ENCODE measurements at regions not wholly inside any gene's neighbourhood (a gene's known extent, or its start where the extent isn't known, plus 50 kb on each side); places are given as distances from the start of the nearest gene placed in this dataset.

GRCh38 chr4:35252866-35253265 lies 991.4 kb downstream of the ARAP2 start:
- ChIA-PET CTCF (no interaction called here), POLR2A (no interaction called here)
- ATAC-seq (ENCODE audit: poor library complexity) (no peak), DNase-seq (no peak)
- TF ChIP-seq CTCF (IDR thresholded peaks at IDR 0.05): no peak
- Mint-ChIP-seq H3K36me3 (ENCODE audit: low read depth) (no peaks in the 10 kb centered on the region), H3K4me1 (ENCODE audit: low read depth) (no peaks in the 10 kb centered on the region), H3K4me3 (no peak overlapping the region), H3K27me3 (no peaks in the 10 kb centered on the region), H3K9me3 (no peaks in the 10 kb centered on the region), H3K27ac (no peak overlapping the region)
- H3K9me3 ChIP-seq (ENCODE audit: control insufficient read depth in 1 of 2, insufficient read depth in 1 of 2, low read length in 2 of 2): peaks cover 0 to 1% of the 10 kb centered on the region in 2 experiments
- H3K36me3 ChIP-seq (ENCODE audit: insufficient read depth, low read length): no peaks in the 10 kb centered on the region
- intact Hi-C loops (cut with DNase I, micrococcal nuclease): no loop called here
- no peaks in the 10 kb centered on the region for H3K27me3 ChIP-seq (ENCODE audit: control insufficient read depth in 1 of 2, insufficient read depth in 2 of 2, low read length in 2 of 2)
- H3K4me3 ChIP-seq (ENCODE audit: low read length): no peak overlapping the region
- H3K4me1 ChIP-seq (ENCODE audit: insufficient read depth, low read length): no peaks in the 10 kb centered on the region
- no peak overlapping the region for H3K27ac ChIP-seq (ENCODE audit: low read depth in 1 of 2, low read length in 2 of 2)

GRCh38 chr4:35253331-35253730 lies 991.0 kb downstream of the ARAP2 start:
- Histone ChIP-seq H3K27ac (ENCODE audit: low read depth in 1 of 2, low read length in 2 of 2) (no peak overlapping the region), H3K4me1 (ENCODE audit: insufficient read depth, low read length) (no peaks in the 10 kb centered on the region), H3K9me3 (ENCODE audit: control insufficient read depth in 1 of 2, insufficient read depth in 1 of 2, low read length in 2 of 2) (peaks cover 0 to 6% of the 10 kb centered on the region in 2 experiments), H3K4me3 (ENCODE audit: low read length) (no peak overlapping the region), H3K36me3 (ENCODE audit: insufficient read depth, low read length) (no peaks in the 10 kb centered on the region), H3K27me3 (ENCODE audit: control insufficient read depth in 1 of 2, insufficient read depth in 2 of 2, low read length in 2 of 2) (no peaks in the 10 kb centered on the region)
- CTCF ChIA-PET: no interaction called here
- Mint-ChIP-seq H3K27me3 (no peaks in the 10 kb centered on the region), H3K4me3 (no peak overlapping the region), H3K27ac (no peak overlapping the region), H3K36me3 (ENCODE audit: low read depth) (no peaks in the 10 kb centered on the region), H3K9me3 (no peaks in the 10 kb centered on the region), H3K4me1 (ENCODE audit: low read depth) (no peaks in the 10 kb centered on the region)
- POLR2A ChIA-PET: no interaction called here
- no peak for TF ChIP-seq CTCF (IDR thresholded peaks at IDR 0.05)
- intact Hi-C loops (cut with DNase I, micrococcal nuclease): no loop called here
- no peak for ATAC-seq (ENCODE audit: poor library complexity)
- DNase-seq: no peak

GRCh38 chr4:35286434-35286833 lies 957.9 kb downstream of the ARAP2 start:
- H3K27ac ChIP-seq (ENCODE audit: low read depth in 1 of 2, low read length in 2 of 2): no peak overlapping the region
- Mint-ChIP-seq H3K27me3 (no peaks in the 10 kb centered on the region), H3K27ac (no peak overlapping the region), H3K4me3 (no peak overlapping the region), H3K36me3 (ENCODE audit: low read depth) (no peaks in the 10 kb centered on the region), H3K9me3 (peaks cover 5% of the 10 kb centered on the region), H3K4me1 (ENCODE audit: low read depth) (no peaks in the 10 kb centered on the region)
- no peak for ATAC-seq (ENCODE audit: poor library complexity)
- H3K27me3 ChIP-seq (ENCODE audit: control insufficient read depth in 1 of 2, insufficient read depth in 2 of 2, low read length in 2 of 2): no peaks in the 10 kb centered on the region
- ChIA-PET CTCF (no interaction called here), POLR2A (no interaction called here)
- H3K36me3 ChIP-seq (ENCODE audit: insufficient read depth, low read length): no peaks in the 10 kb centered on the region
- H3K4me1 ChIP-seq (ENCODE audit: insufficient read depth, low read length): no peaks in the 10 kb centered on the region
- no peak for TF ChIP-seq CTCF (IDR thresholded peaks at IDR 0.05)
- intact Hi-C loops (cut with DNase I, micrococcal nuclease): no loop called here
- DNase-seq: no peak
- H3K9me3 ChIP-seq (ENCODE audit: control insufficient read depth in 1 of 2, insufficient read depth in 1 of 2, low read length in 2 of 2): peaks cover 0 to 3% of the 10 kb centered on the region in 2 experiments
- H3K4me3 ChIP-seq (ENCODE audit: low read length): no peak overlapping the region
